HL-60 (cell line): ENCODE measurements at regions not wholly inside any gene's neighbourhood (a gene's known extent, or its start where the extent isn't known, plus 50 kb on each side); places are given as distances from the start of the nearest gene placed in this dataset.

Experiments
- GABPA ChIP-seq: IDR thresholded peaks from 2 replicates; pipeline ENCODE4 v1.6.1; 2012; ENCODE audit warnings: low read depth
- TF ChIP-seq, protein P1 (sequence below): IDR thresholded peaks from one replicate; pipeline ENCODE4 v1.5.1; 2011; ENCODE audit warnings: low read length, control low read depth, inconsistent platforms; ENCODE audit not compliant: insufficient read depth

DNA sequence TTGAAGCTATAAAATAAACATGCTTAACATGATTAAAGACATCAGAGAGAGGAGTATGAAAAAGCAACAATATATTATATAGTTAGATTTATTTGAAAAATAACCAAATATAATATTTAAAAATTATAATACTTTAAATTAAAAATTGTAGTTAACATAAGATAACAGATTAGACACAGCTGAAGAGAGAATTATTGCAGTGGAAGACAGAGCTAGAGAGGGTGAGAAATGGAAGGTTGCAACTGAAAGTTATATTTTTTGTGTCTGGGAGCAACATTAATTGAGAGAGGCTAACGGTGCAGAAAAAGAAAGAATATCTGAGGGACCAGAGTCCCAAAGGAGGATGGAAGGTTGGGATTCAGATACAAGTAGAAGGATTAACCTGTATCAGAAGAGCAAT, 548.9 kb upstream of the FZD8 start:
- TF ChIP-seq, protein P1, sequence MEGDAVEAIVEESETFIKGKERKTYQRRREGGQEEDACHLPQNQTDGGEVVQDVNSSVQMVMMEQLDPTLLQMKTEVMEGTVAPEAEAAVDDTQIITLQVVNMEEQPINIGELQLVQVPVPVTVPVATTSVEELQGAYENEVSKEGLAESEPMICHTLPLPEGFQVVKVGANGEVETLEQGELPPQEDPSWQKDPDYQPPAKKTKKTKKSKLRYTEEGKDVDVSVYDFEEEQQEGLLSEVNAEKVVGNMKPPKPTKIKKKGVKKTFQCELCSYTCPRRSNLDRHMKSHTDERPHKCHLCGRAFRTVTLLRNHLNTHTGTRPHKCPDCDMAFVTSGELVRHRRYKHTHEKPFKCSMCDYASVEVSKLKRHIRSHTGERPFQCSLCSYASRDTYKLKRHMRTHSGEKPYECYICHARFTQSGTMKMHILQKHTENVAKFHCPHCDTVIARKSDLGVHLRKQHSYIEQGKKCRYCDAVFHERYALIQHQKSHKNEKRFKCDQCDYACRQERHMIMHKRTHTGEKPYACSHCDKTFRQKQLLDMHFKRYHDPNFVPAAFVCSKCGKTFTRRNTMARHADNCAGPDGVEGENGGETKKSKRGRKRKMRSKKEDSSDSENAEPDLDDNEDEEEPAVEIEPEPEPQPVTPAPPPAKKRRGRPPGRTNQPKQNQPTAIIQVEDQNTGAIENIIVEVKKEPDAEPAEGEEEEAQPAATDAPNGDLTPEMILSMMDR = no peak
- no peak for TF ChIP-seq GABPA
